Keratinocyte (primary cell): ENCODE measurements at regions not wholly inside any gene's neighbourhood (a gene's known extent, or its start where the extent isn't known, plus 50 kb on each side); places are given as distances from the start of the nearest gene placed in this dataset.

Experiments
- DNase-seq: peaks from one replicate; pipeline ENCODE4 v3.0.0-alpha.2; 2011; ENCODE audit warnings: low read depth, missing footprints, low spot score
- FAIRE-seq: peaks from 2 replicates; lab custom pipeline; 2011; peaks lifted over from hg19 to GRCh38; lab: Jason Lieb, UNC
- H2AFZ ChIP-seq: 2 replicates; pipeline ENCODE4 v1.6.0; 2012; ENCODE audit warnings: low read length, control low read depth, inconsistent platforms; ENCODE audit not compliant: control insufficient read depth
- H3K27ac ChIP-seq: 2 replicates; pipeline ENCODE4 v1.5.1; 2011; ENCODE audit warnings: low read length; ENCODE audit not compliant: control insufficient read depth, insufficient read depth
- H3K27me3 ChIP-seq: 3 replicates; pipeline ENCODE4 v1.6.0; 2011; ENCODE audit warnings: low read length; ENCODE audit not compliant: control insufficient read depth, insufficient read depth; ENCODE audit errors: extremely low read depth
- H3K36me3 ChIP-seq, 2 experiments: 2 replicates in 1 of 2; 3 replicates in 1 of 2; pipeline ENCODE4 v1.5.1; 2011; ENCODE audit warnings: low read length in 2 of 2, mild to moderate bottlenecking in 1 of 2; ENCODE audit not compliant: control insufficient read depth in 2 of 2, insufficient read depth in 2 of 2; ENCODE audit errors: extremely low read depth in 1 of 2
- H3K4me1 ChIP-seq: 3 replicates; pipeline ENCODE4 v1.5.1; 2011; ENCODE audit warnings: low read length; ENCODE audit not compliant: control insufficient read depth, insufficient read depth; ENCODE audit errors: extremely low read depth
- H3K4me2 ChIP-seq: 3 replicates; pipeline ENCODE4 v1.6.0; 2011; ENCODE audit warnings: low read depth, low read length; ENCODE audit not compliant: control insufficient read depth, insufficient read depth; ENCODE audit errors: extremely low read depth
- H3K4me3 ChIP-seq, 3 experiments: fragments of 200-600 bp in 1 of 3; sonication (generic) in 1 of 3; 2 replicates in 2 of 3; 3 replicates in 1 of 3; pipeline ENCODE4 v1.5.1; 2011 to 2016; ENCODE audit warnings: low read length in 3 of 3, mild to moderate bottlenecking in 3 of 3, control low read depth in 2 of 3, inconsistent platforms in 1 of 3, low read depth in 1 of 3, mixed read lengths in 1 of 3, mixed run types in 1 of 3, moderate library complexity in 1 of 3; ENCODE audit not compliant: control insufficient read depth in 2 of 3, insufficient read depth in 2 of 3; ENCODE audit errors: extremely low read depth in 1 of 3
- H3K79me2 ChIP-seq: 2 replicates; pipeline ENCODE4 v1.6.0; 2012; ENCODE audit warnings: low read length; ENCODE audit not compliant: control insufficient read depth, insufficient read depth
- H3K9ac ChIP-seq: 3 replicates; pipeline ENCODE4 v1.6.0; 2011; ENCODE audit warnings: low read length; ENCODE audit not compliant: control insufficient read depth, insufficient read depth; ENCODE audit errors: extremely low read depth
- H3K9me1 ChIP-seq: 3 replicates; pipeline ENCODE4 v1.6.0; 2011; ENCODE audit warnings: low read length; ENCODE audit not compliant: control insufficient read depth, insufficient read depth; ENCODE audit errors: extremely low read depth
- H3K9me3 ChIP-seq: 2 replicates; pipeline ENCODE4 v1.5.1; 2012; ENCODE audit warnings: low read depth, low read length; ENCODE audit not compliant: control insufficient read depth
- H4K20me1 ChIP-seq: 3 replicates; pipeline ENCODE4 v1.6.0; 2011; ENCODE audit warnings: low read length; ENCODE audit not compliant: control insufficient read depth, insufficient read depth; ENCODE audit errors: extremely low read depth
- CTCF ChIP-seq, 3 experiments: IDR thresholded peaks in 1 of 3; conservative IDR thresholded peaks in 1 of 3; optimal IDR thresholded peaks in 1 of 3; 2 replicates in 2 of 3; 3 replicates in 1 of 3; pipeline versions ENCODE3 to v1.5.1; 2011; ENCODE audit warnings: low read length in 3 of 3, mild to moderate bottlenecking in 3 of 3, moderate library complexity in 2 of 3, control low read depth in 1 of 3, inconsistent platforms in 1 of 3; ENCODE audit not compliant: insufficient read depth in 2 of 3; ENCODE audit errors: extremely low read depth in 1 of 3
- EZH2 ChIP-seq: IDR thresholded peaks from one replicate; pipeline ENCODE4 v1.6.1; 2012; ENCODE audit warnings: inconsistent platforms, mild to moderate bottlenecking, low read length, moderate library complexity
- dilution Hi-C: fragments of 300-500 bp; cut with MboI; formaldehyde crosslinking; loops from one replicate; pipeline ENCODE4 v1.7.0; 2020; ENCODE audit warnings: low sequenced_read_pairs; ENCODE audit not compliant: extremely low pct_ligation_motif_present

- FAIRE-seq, result no peak
- Histone ChIP-seq H3K9ac (no peak overlapping the region), H4K20me1 (no peaks in the 10 kb centered on the region), H3K36me3 (no peaks in the 10 kb centered on the region), H3K4me3 (no peak overlapping the region), H3K4me1 (no peaks in the 10 kb centered on the region), H3K9me1 (no peaks in the 10 kb centered on the region), H2AFZ (no peak overlapping the region), H3K27ac (no peak overlapping the region), H3K27me3 (no peaks in the 10 kb centered on the region), H3K9me3 (no peaks in the 10 kb centered on the region), H3K4me2 (no peak overlapping the region), H3K79me2 (no peaks in the 10 kb centered on the region)
- DNase-seq, result no peak
- dilution Hi-C loops, result no loop called here
- TF ChIP-seq EZH2 (no peak), CTCF (optimal IDR thresholded peaks at IDR 0.05 in 1 of 3, IDR thresholded peaks at IDR 0.05 in 1 of 3, conservative IDR thresholded peaks at IDR 0.05 in 1 of 3; ENCODE audit: extremely low read depth in 1 of 3, insufficient read depth in 2 of 3, low read length in 3 of 3) (no peak)
Measured at GRCh38 chr7:96503597-96503996, 181.7 kb upstream of the SLC25A13 start.

- no peak for FAIRE-seq
- H3K79me2 ChIP-seq, result no peaks in the 10 kb centered on the region
Measured at GRCh38 chr7:96501318-96501717, 179.4 kb upstream of the SLC25A13 start.

More at GRCh38 chr7:96501318-96501717, 179.4 kb upstream of the SLC25A13 start:
- Histone ChIP-seq H4K20me1 (no peaks in the 10 kb centered on the region), H2AFZ (no peak overlapping the region), H3K9ac (no peak overlapping the region), H3K4me3 (no peak overlapping the region), H3K27me3 (no peaks in the 10 kb centered on the region), H3K4me2 (no peak overlapping the region), H3K36me3 (no peaks in the 10 kb centered on the region), H3K4me1 (no peaks in the 10 kb centered on the region), H3K27ac (no peak overlapping the region), H3K9me3 (no peaks in the 10 kb centered on the region), H3K9me1 (no peaks in the 10 kb centered on the region)
- dilution Hi-C loops, result no loop called here
- no peak for TF ChIP-seq CTCF (optimal IDR thresholded peaks at IDR 0.05 in 1 of 3, IDR thresholded peaks at IDR 0.05 in 1 of 3, conservative IDR thresholded peaks at IDR 0.05 in 1 of 3; ENCODE audit: extremely low read depth in 1 of 3, insufficient read depth in 2 of 3, low read length in 3 of 3)
- TF ChIP-seq EZH2, result no peak
- no peak for DNase-seq
